Hematopoietic multipotent progenitor cell treated with erythropoietin and hydrocortisone succinate and interleukin-3 and kit ligand, for 17 days (in vitro differentiated cells): ENCODE measurements at regions not wholly inside any gene's neighbourhood (a gene's known extent, or its start where the extent isn't known, plus 50 kb on each side); places are given as distances from the start of the nearest gene placed in this dataset.

Experiments
- DNase-seq: peaks from one replicate; pipeline ENCODE4 v3.0.0-alpha.2; 2015; ENCODE audit warnings: low spot score

- DNase-seq = no peak
Observed at GRCh38 chr17:72390675-72391508, 270.1 kb downstream of the SOX9 start.

GRCh38 chr17:72392056-72393010 is 271.5 kb downstream of the SOX9 start:
- no peak for DNase-seq

- DNase-seq = no peak
Observed at GRCh38 chr17:72393553-72393952, 272.7 kb downstream of the SOX9 start.

GRCh38 chr17:72394531-72394930 is 273.7 kb downstream of the SOX9 start:
- DNase-seq = no peak

GRCh38 chr17:72396121-72396520 is 275.3 kb downstream of the SOX9 start:
- no peak for DNase-seq

- DNase-seq = no peak
Observed at GRCh38 chr17:72397223-72397667, 276.4 kb downstream of the SOX9 start.

- no peak for DNase-seq
Observed at GRCh38 chr17:72397687-72398086, 276.9 kb downstream of the SOX9 start.

- no peak for DNase-seq
Observed at GRCh38 chr17:72399023-72399607, 278.3 kb downstream of the SOX9 start.

- no peak for DNase-seq
Observed at GRCh38 chr17:72399608-72400487, 279.0 kb downstream of the SOX9 start.

- DNase-seq = no peak
Observed at GRCh38 chr17:72400488-72400827, 279.6 kb downstream of the SOX9 start.

GRCh38 chr17:72400863-72401262 is 280.0 kb downstream of the SOX9 start:
- no peak for DNase-seq

- DNase-seq = no peak
Observed at GRCh38 chr17:72401883-72402726, 281.3 kb downstream of the SOX9 start.

GRCh38 chr17:72402727-72403210 is 281.9 kb downstream of the SOX9 start:
- no peak for DNase-seq

- DNase-seq = no peak
Observed at GRCh38 chr17:72403713-72404209, 282.9 kb downstream of the SOX9 start.

GRCh38 chr17:72404872-72405271 is 284.1 kb downstream of the SOX9 start:
- DNase-seq = no peak

- DNase-seq = no peak
Observed at GRCh38 chr17:72405662-72406230, 284.9 kb downstream of the SOX9 start.

- no peak for DNase-seq
Observed at GRCh38 chr17:72406498-72406897, 285.7 kb downstream of the SOX9 start.

GRCh38 chr17:72407336-72407909 is 286.6 kb downstream of the SOX9 start:
- no peak for DNase-seq

GRCh38 chr17:72407931-72408330 is 287.1 kb downstream of the SOX9 start:
- no peak for DNase-seq

GRCh38 chr17:72408641-72409040 is 287.8 kb downstream of the SOX9 start:
- DNase-seq = no peak
